ENCODE measurements at regions not wholly inside any gene's neighbourhood (a gene's known extent, or its start where the extent isn't known, plus 50 kb on each side); places are given as distances from the start of the nearest gene placed in this dataset.

DNA sequence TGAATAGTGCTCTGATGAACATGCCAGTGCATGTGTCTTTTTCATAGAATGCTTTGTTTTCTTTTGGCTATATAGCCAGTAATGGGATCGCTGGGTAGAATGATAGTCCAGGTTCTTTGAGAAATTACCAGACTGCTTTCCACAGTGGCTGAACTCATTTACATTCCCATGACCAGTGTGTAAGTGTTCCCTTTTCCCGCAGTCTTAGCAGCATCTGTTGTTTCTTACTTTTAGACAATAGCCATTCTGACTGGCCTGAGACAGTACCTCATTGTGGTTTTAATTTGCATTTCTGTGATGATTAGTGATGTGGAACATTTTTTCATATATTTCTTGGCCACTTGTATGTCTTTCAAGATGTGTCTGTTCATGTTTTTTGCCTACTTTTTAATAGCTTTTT lies 784.5 kb downstream of the USP25 start:
- H3K4me3 ChIP-seq (ENCODE audit: insufficient read depth, low read depth, low read length): no peak overlapping the region
- no peak for DNase-seq

DNA sequence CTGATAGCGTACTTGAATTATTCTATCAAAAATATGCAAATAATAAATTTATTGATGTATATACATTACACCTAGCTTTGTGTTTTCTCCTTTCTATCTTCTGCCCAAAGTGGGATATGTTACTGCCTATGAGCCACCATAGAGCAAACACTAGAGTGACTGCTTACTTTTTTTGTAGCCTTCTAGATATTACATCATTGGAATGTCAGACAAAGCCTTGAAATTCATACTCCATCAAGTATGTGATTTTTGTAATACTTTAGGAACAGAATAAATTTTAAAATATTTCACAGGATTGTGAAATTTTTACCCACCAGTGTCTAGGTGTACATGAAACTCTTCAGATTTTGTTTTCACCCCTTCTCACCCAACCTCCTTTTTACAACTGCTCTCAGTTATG lies 787.6 kb downstream of the USP25 start:
- no peak for DNase-seq
- Histone ChIP-seq H3K36me3 (replicated peaks; ENCODE audit: control insufficient read depth, insufficient read depth, low read length) (no peaks in the 10 kb centered on the region), H3K4me3 (ENCODE audit: insufficient read depth, low read depth, low read length) (no peak overlapping the region), H3K27me3 (ENCODE audit: control insufficient read depth, insufficient read depth, low read length) (no peaks in the 10 kb centered on the region)

More for the DNA sequence above, 784.5 kb downstream of the USP25 start:
- H3K27me3 ChIP-seq (ENCODE audit: control insufficient read depth, insufficient read depth, low read length): no peaks in the 10 kb centered on the region
- no peaks in the 10 kb centered on the region for H3K36me3 ChIP-seq (replicated peaks; ENCODE audit: control insufficient read depth, insufficient read depth, low read length)

DNA sequence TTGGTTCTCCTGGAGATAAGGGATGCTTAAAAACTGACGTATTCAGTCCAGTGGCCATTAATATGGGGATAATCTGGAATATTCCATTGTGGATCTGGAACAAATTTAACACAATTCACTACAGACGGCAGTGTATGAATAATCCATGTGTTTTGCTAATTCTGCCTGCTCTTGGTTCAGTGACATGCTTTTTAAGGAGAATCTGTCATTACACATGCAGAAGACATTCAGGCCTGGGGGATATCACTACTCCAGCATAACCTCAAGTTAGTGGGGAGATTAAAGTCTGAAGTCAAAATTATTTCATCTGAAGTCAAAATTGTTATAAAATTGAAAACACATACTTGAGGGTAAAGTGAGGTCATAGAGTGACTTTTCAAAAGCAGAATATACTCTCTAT lies 789.3 kb downstream of the USP25 start:
- H3K4me3 ChIP-seq (ENCODE audit: insufficient read depth, low read depth, low read length): no peak overlapping the region
- no peaks in the 10 kb centered on the region for H3K27me3 ChIP-seq (ENCODE audit: control insufficient read depth, insufficient read depth, low read length)
- no peaks in the 10 kb centered on the region for H3K36me3 ChIP-seq (replicated peaks; ENCODE audit: control insufficient read depth, insufficient read depth, low read length)
- DNase-seq: no peak

DNA sequence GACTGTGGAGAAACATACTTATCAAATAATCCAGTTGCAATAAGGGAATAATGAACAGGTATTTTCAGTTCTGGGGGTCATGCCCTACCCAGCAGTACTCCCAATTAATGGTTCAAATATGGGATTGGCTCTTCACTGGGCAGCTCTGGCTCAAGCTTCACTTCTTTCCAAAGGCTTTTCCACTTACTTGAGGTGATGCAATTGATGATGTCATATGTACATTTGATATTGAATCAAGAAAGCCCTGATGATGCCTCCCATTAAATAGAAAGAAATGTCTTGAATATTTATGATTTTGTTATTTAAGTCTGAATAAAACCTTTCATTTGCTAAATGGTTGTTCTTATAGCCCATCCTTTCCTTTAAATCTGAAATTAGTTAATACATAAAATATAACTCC lies 789.9 kb downstream of the USP25 start:
- no peak for DNase-seq
- Histone ChIP-seq H3K27me3 (ENCODE audit: control insufficient read depth, insufficient read depth, low read length) (no peaks in the 10 kb centered on the region), H3K4me3 (ENCODE audit: insufficient read depth, low read depth, low read length) (no peak overlapping the region), H3K36me3 (replicated peaks; ENCODE audit: control insufficient read depth, insufficient read depth, low read length) (no peaks in the 10 kb centered on the region)

DNA sequence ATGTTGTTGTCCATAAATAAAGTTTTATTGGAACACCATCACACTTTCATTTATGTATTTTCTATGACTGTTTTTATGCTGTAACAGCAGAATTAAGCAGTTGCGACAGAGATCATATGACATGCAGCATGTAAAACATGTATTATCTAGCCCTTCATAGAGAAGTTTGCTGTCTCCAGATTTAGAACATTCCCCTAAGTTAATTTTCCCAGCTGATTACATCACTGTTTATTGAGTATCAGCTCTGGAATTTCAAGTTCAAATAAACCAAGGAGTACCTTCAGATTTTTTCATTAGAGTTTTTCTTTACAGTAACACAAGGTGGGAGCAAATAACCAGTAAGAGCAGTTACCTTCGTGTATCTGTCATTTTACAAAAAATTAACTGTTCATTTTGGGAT lies 792.8 kb downstream of the USP25 start:
- no peaks in the 10 kb centered on the region for H3K27me3 ChIP-seq (ENCODE audit: control insufficient read depth, insufficient read depth, low read length)
- DNase-seq: no peak
- no peak overlapping the region for H3K4me3 ChIP-seq (ENCODE audit: insufficient read depth, low read depth, low read length)
- H3K36me3 ChIP-seq (replicated peaks; ENCODE audit: control insufficient read depth, insufficient read depth, low read length): no peaks in the 10 kb centered on the region

DNA sequence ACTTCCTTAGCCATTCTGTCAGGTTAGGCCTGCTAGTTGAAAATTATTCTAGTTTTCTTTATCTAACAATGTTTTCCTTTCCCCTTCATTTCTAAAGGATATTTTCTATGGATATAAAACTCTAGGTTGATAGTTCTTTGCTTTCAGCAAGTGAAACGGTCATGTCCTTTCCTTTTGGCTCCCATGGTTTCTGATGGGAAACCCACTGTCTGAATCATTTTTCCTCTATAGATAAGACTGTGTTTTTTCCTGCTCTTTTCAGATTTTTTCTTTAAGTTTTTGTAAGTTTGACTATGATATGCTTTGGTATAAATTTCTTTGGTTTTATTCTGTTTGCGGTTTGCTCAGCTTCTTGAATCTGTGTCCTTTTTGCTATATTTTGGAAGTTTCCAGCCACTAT lies 800.9 kb downstream of the USP25 start:
- Histone ChIP-seq H3K27me3 (ENCODE audit: control insufficient read depth, insufficient read depth, low read length) (no peaks in the 10 kb centered on the region), H3K4me3 (ENCODE audit: insufficient read depth, low read depth, low read length) (no peak overlapping the region), H3K36me3 (replicated peaks; ENCODE audit: control insufficient read depth, insufficient read depth, low read length) (no peaks in the 10 kb centered on the region)
- DNase-seq: no peak

DNA sequence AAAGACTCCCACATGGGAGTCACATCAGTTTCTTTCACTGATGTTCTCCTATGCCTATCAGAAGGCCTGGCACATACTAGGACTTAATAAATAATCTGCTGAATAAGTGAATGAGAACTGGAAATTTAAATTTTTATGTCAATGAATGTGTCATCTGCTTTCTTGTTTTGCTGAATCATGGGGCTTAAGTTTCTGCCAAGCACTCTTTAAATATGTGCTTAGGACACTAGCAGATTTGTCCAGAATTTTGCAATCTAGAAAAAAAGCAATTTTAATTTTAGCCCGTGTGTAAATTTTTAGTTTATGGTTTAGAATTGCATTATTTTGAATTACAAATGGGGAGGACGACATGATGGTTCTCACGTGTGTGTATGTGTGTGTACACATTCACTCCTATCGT lies 803.1 kb downstream of the USP25 start:
- Histone ChIP-seq H3K4me3 (ENCODE audit: insufficient read depth, low read depth, low read length) (no peak overlapping the region), H3K27me3 (ENCODE audit: control insufficient read depth, insufficient read depth, low read length) (no peaks in the 10 kb centered on the region), H3K36me3 (replicated peaks; ENCODE audit: control insufficient read depth, insufficient read depth, low read length) (no peaks in the 10 kb centered on the region)
- no peak for DNase-seq

DNA sequence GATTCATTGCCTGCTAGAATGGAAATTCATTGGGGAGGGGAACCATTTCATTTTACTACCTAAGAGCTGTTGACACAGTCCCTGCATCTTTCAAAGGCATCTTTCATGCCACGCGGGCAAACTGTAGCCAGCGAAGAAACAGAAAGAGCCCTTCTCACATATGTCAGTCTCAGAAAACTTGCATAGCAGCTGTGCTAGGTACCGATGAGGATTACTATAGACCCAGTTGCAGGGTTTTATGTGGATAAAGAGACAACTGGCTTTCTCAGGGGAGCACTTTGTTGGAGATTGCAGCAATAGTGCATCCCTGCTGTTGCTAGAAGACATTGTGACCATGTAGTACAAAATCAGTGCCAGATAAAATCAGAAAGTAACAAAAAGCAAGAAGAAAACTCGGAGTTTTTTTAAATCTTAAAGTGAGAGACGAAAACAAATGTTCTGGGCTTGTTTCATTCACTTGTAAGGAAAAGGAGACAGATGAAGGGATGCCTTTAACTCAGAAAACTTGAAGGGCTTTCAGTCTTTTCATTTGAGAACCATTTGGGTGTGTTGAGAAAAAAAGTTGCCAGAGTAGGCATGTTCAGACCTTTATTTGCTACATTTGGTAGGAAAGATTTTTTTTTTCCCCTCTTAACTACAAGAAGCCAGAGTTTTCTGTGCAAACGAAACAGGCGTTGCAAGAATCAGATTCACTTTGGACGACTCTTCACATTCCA lies 804.1 kb downstream of the USP25 start:
- Histone ChIP-seq H3K4me3 (ENCODE audit: insufficient read depth, low read depth, low read length) (no peak overlapping the region), H3K36me3 (replicated peaks; ENCODE audit: control insufficient read depth, insufficient read depth, low read length) (no peaks in the 10 kb centered on the region), H3K27me3 (ENCODE audit: control insufficient read depth, insufficient read depth, low read length) (no peaks in the 10 kb centered on the region)
- no peak for DNase-seq

DNA sequence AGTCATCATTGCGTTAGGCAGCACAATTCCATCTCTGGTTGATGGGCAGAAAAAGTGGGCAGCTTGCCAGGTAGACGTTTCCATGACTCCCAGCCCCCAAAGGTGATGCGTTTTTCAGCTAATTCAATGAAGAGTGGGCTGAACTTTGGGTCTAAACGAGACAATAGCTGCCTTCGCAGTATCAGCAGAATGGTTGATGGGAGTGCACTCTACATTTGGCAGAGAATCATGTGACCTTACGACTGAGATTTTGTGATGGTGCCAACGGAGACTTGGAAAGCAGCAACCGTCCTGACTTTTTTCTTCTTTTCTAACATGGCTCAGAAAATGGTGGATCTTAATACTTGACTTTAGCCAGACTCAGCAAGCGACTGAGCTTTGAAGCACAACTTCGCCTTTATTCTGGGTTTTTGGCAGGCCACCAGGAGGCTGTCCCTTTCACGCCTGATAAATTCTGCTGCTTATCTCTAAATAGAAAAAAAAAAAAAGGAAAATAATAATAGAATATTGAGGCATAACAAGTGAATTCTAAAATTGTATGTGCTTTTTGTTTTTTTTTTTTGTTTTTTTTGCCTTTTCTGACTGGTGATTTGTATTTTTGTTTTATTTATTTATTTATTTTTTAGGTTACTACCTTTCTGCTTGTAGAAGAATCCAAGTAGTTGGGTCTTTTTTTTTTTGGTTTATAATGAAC lies 804.8 kb downstream of the USP25 start:
- no peak for DNase-seq
- H3K36me3 ChIP-seq (replicated peaks; ENCODE audit: control insufficient read depth, insufficient read depth, low read length): no peaks in the 10 kb centered on the region
- no peak overlapping the region for H3K4me3 ChIP-seq (ENCODE audit: insufficient read depth, low read depth, low read length)
- H3K27me3 ChIP-seq (ENCODE audit: control insufficient read depth, insufficient read depth, low read length): no peaks in the 10 kb centered on the region

DNA sequence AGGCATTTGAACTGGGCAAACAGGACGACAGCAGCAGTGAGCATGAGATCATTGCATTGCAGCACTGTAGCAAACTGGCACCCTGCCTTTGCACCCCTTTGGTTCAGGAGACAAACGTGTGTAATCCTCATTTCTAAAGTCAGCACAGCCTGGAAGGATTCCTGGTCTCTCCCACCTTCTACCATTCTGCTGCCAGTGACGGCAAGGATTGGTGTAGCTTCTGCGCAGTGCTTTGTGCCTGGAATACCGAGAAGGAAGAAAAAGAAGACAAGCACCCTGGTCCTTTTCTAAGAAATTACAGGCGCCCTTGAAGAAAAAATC lies 805.3 kb downstream of the USP25 start:
- no peaks in the 10 kb centered on the region for H3K27me3 ChIP-seq (ENCODE audit: control insufficient read depth, insufficient read depth, low read length)
- no peaks in the 10 kb centered on the region for H3K36me3 ChIP-seq (replicated peaks; ENCODE audit: control insufficient read depth, insufficient read depth, low read length)
- DNase-seq: no peak
- no peak overlapping the region for H3K4me3 ChIP-seq (ENCODE audit: insufficient read depth, low read depth, low read length)

DNA sequence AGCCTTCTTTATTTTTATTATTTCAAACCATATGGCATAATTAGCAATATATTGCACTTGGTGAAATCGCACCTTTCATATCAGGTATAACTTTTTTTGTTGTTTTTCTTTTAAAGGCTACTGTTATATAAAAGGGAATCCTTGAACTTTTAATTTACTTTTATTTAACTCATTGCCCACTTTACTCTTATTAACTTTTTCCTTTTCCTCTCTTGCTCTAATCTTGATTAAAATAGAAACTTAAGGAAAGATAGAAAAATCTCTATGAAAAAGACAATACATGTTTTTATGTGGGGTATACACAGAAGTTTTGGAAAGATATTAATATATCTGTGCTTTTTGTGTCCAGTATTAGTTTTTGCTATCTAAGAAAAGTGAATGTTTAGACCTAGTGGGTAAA lies 805.8 kb downstream of the USP25 start:
- Histone ChIP-seq H3K36me3 (replicated peaks; ENCODE audit: control insufficient read depth, insufficient read depth, low read length) (no peaks in the 10 kb centered on the region), H3K4me3 (ENCODE audit: insufficient read depth, low read depth, low read length) (no peak overlapping the region), H3K27me3 (ENCODE audit: control insufficient read depth, insufficient read depth, low read length) (no peaks in the 10 kb centered on the region)
- no peak for DNase-seq

DNA sequence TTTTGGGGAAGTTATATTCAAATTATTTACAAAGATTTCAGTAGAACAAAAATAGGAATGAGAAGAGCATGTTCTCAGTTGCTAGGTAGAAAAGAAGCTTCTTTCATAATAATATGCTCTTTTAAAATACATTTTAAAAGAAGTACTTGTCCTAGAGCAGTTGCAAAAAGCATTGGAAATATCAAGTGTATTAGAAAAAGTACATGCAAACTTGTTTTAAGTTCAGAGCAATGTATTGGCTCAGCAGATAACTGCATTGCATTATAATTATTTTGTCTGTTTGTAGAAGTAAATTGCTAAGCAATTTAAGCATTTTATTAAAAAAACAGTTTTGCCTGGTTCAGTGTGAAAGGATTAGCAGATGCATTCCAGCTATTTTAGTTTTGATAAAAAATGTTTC lies 806.4 kb downstream of the USP25 start:
- Histone ChIP-seq H3K4me3 (ENCODE audit: insufficient read depth, low read depth, low read length) (no peak overlapping the region), H3K27me3 (ENCODE audit: control insufficient read depth, insufficient read depth, low read length) (no peaks in the 10 kb centered on the region), H3K36me3 (replicated peaks; ENCODE audit: control insufficient read depth, insufficient read depth, low read length) (no peaks in the 10 kb centered on the region)
- no peak for DNase-seq

DNA sequence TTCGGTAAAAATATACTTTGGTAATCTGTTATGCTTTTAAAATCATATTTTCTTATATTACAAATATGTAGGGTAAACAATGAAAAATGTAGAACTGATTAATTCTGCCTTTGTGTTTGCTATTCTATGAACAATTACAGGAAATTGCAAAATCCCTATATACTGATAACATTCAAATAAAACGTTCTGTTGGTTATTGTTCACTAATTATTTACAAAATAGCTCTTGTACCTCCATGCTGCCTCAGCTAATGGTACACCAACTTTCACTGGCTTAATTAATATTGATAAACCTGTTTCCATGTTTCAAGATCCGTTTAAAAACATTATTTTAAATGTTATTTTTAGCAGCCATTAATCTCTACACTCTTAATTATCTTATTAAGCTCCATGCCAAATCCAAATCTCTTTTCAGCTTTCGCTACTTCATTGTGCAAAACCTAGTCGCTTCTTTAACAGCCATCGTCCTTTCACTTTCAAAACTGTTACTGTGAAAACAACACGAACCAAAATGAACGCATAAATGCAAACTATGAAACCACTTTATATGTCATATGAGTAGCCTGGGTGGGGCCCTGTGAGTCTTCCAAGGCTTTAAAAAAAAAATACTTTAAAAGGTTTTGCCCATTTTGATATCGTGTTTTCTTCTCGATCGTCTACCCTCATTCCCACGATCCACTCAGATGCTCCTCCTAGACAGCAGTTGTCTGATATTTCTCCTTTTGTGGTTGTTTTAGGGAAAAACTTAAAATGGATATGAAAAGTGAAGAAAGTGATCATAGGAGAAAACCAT lies 807.1 kb downstream of the USP25 start:
- Histone ChIP-seq H3K27me3 (ENCODE audit: control insufficient read depth, insufficient read depth, low read length) (no peaks in the 10 kb centered on the region), H3K4me3 (ENCODE audit: insufficient read depth, low read depth, low read length) (no peak overlapping the region), H3K36me3 (replicated peaks; ENCODE audit: control insufficient read depth, insufficient read depth, low read length) (no peaks in the 10 kb centered on the region)
- no peak for DNase-seq

DNA sequence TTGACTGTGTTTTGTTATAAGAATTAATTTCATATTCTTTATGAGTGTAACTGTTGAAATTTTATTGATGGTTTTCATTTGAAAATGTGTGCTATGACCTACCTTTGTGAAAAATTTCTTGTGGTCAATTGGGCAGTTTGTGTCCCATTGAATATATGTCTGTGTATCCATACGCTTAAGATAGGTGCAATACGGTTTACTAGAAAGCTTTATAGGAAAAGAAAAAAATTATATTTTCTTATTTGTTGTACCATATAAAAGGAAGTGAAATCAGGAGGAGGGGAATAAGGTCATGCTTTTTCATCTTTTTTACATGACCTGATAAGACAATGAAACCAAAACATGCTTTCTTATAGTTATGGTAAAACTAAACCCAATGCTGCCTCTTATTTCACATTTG lies 807.7 kb downstream of the USP25 start:
- H3K4me3 ChIP-seq (ENCODE audit: insufficient read depth, low read depth, low read length): no peak overlapping the region
- no peaks in the 10 kb centered on the region for H3K27me3 ChIP-seq (ENCODE audit: control insufficient read depth, insufficient read depth, low read length)
- H3K36me3 ChIP-seq (replicated peaks; ENCODE audit: control insufficient read depth, insufficient read depth, low read length): no peaks in the 10 kb centered on the region
- DNase-seq: no peak

DNA sequence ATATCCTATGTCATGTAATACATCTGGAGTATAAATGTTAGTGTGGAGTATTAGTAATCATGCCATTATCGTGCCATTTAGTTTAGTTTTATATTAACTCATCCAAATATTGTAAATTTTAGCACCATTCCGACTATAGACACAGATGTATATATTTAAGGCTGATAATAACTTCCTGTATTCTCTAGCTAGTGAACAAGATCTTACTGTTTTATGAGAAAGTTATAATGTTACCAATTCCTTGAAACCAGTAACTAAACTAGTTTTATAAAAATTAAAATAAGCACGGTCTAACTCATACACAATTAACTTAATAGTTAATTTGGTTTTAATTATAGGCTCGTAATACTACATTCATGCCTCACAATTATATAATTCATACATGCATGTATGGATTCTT lies 808.6 kb downstream of the USP25 start:
- Histone ChIP-seq H3K4me3 (ENCODE audit: insufficient read depth, low read depth, low read length) (no peak overlapping the region), H3K36me3 (replicated peaks; ENCODE audit: control insufficient read depth, insufficient read depth, low read length) (no peaks in the 10 kb centered on the region), H3K27me3 (ENCODE audit: control insufficient read depth, insufficient read depth, low read length) (no peaks in the 10 kb centered on the region)
- DNase-seq: no peak

Data from H7 (cell line).